ENCODE measurements at regions not wholly inside any gene's neighbourhood (a gene's known extent, or its start where the extent isn't known, plus 50 kb on each side); places are given as distances from the start of the nearest gene placed in this dataset.

- no peak for TF ChIP-seq EZH2phosphoT487 (conservative IDR thresholded peaks at IDR 0.05; ENCODE audit: low read length)
- no peak for TF ChIP-seq CTCF (IDR thresholded peaks at IDR 0.05; ENCODE audit: insufficient read depth, low read length, poor library complexity, severe bottlenecking)
These were observed 118.5 kb downstream of the FOXA2 start for GRCh38 chr20:22465622-22466446.
